HCT116 (cell line): ENCODE measurements at regions not wholly inside any gene's neighbourhood (a gene's known extent, or its start where the extent isn't known, plus 50 kb on each side); places are given as distances from the start of the nearest gene placed in this dataset.

ENCODE experiments used
- ATAC-seq: fragments of 200-7000 bp; cut with Tn5 transposase; 2 replicates; pipeline ENCODE4 v1.9.1; 2020; ENCODE audit warnings: mild to moderate bottlenecking, moderate library complexity
- BruUV-seq: library from RNA; stranded (reverse); fragments of 400-500 nt; replicated peaks from 2 replicates; lab custom pipeline; 2021; lab: Mats Ljungman, UMichigan
- CTCF ChIA-PET: fragments of 300-600 bp; sonication (Branson Sonifier 250); formaldehyde crosslinking; loops from one replicate; lab custom pipeline; 2021; ENCODE audit warnings: antibody characterized with exemption; lab: Charles Lee
- POLR2A ChIA-PET: fragments of 300-600, 350-600 bp; sonication (Branson Sonifier 250); formaldehyde crosslinking; loops from one replicate; lab custom pipeline; 2021; ENCODE audit warnings: antibody characterized with exemption; lab: Charles Lee
- RAD21 ChIA-PET, 2 experiments: fragments of 300-600 bp; sonication (Branson Sonifier 250); formaldehyde crosslinking; loops; one replicate each; lab custom pipeline; 2023; ENCODE audit warnings: low total read pairs in 2 of 2; ENCODE audit not compliant: uncharacterized antibody in 2 of 2, unreplicated experiment in 2 of 2, low non-redundant PET in 1 of 2; lab: Charles Lee
- DNase-seq: peaks from one replicate; pipeline ENCODE4 v3.0.0-alpha.2; 2010; ENCODE audit warnings: low read depth, low spot score
- H2AFZ ChIP-seq: fragments of 200-600 bp; shearing (Covaris generic), sonication (generic); 2 replicates; pipeline ENCODE4 v1.6.1; 2017; ENCODE audit warnings: low read depth, mixed run types, mixed read lengths, antibody characterized with exemption, low read length; ENCODE audit not compliant: poor library complexity, severe bottlenecking
- H3K27ac ChIP-seq: 2 replicates; pipeline ENCODE4 v1.5.1; 2012; ENCODE audit warnings: low read depth, low read length
- H3K27me3 ChIP-seq: fragments of 200-600 bp; sonication (generic); 2 replicates; pipeline ENCODE4 v1.6.1; 2016; ENCODE audit warnings: mixed run types, low read length, mixed read lengths; ENCODE audit not compliant: insufficient read depth
- H3K36me3 ChIP-seq, 2 experiments: fragments of 200-500 bp in 1 of 2; fragments of 200-600 bp in 1 of 2; sonication (Bioruptor generic) in 1 of 2; sonication (generic) in 1 of 2; 2 replicates each; pipeline versions ENCODE4 v1.5.1 to v1.6.1; 2014 to 2016; ENCODE audit warnings: low read length in 2 of 2, inconsistent platforms in 1 of 2, mixed read lengths in 1 of 2, mixed run types in 1 of 2; ENCODE audit not compliant: insufficient read depth in 2 of 2, control insufficient read depth in 1 of 2
- H3K4me1 ChIP-seq, 2 experiments: fragments of 200-600 bp in 1 of 2; sonication (generic) in 1 of 2; 2 replicates each; pipeline versions ENCODE4 v1.5.1 to v1.6.1; 2012 to 2017; ENCODE audit warnings: low read length in 2 of 2, inconsistent platforms in 1 of 2, mild to moderate bottlenecking in 1 of 2, mixed read lengths in 1 of 2, mixed run types in 1 of 2, moderate library complexity in 1 of 2; ENCODE audit not compliant: insufficient read depth in 2 of 2, control insufficient read depth in 1 of 2
- H3K4me2 ChIP-seq: fragments of 200-600 bp; sonication (generic); 2 replicates; pipeline ENCODE4 v1.6.1; 2017; ENCODE audit warnings: mixed run types, low read length, mixed read lengths
- H3K4me3 ChIP-seq, 2 experiments: fragments of 200-600 bp in 1 of 2; sonication (generic) in 1 of 2; replicated peaks in 1 of 2; 2 replicates each; pipeline ENCODE4 v1.5.1; 2011 to 2016; ENCODE audit warnings: low read length in 2 of 2, control low read depth in 1 of 2, low read depth in 1 of 2, mild to moderate bottlenecking in 1 of 2, mixed read lengths in 1 of 2, mixed run types in 1 of 2
- H3K79me2 ChIP-seq: fragments of 200-600 bp; sonication (generic); 2 replicates; pipeline ENCODE4 v1.6.1; 2017; ENCODE audit warnings: mild to moderate bottlenecking, mixed run types, low read length, moderate library complexity, mixed read lengths; ENCODE audit not compliant: insufficient read depth
- H3K9ac ChIP-seq: fragments of 200-600 bp; sonication (generic); 2 replicates; pipeline ENCODE4 v1.6.1; 2016; ENCODE audit warnings: low read length, mixed read lengths
- H3K9me2 ChIP-seq: fragments of 200-600 bp; sonication (generic), shearing (Covaris generic); 2 replicates; pipeline ENCODE4 v1.6.1; 2017; ENCODE audit warnings: mixed run types, mild to moderate bottlenecking, moderate library complexity; ENCODE audit not compliant: insufficient read depth
- H3K9me3 ChIP-seq, 2 experiments: fragments of 200-500 bp in 1 of 2; fragments of 200-600 bp in 1 of 2; sonication (Bioruptor generic) in 1 of 2; sonication (generic) in 1 of 2; 2 replicates each; pipeline ENCODE4 v1.6.1; 2014 to 2017; ENCODE audit warnings: low read length in 2 of 2, mixed read lengths in 2 of 2, inconsistent platforms in 1 of 2, low read depth in 1 of 2, mild to moderate bottlenecking in 1 of 2, mixed run types in 1 of 2, moderate library complexity in 1 of 2; ENCODE audit not compliant: control insufficient read depth in 1 of 2, insufficient read depth in 1 of 2
- H4K20me1 ChIP-seq: fragments of 200-600 bp; sonication (generic), shearing (Covaris generic); 2 replicates; pipeline ENCODE4 v1.6.1; 2017; ENCODE audit warnings: mixed run types, mild to moderate bottlenecking, moderate library complexity; ENCODE audit not compliant: insufficient read depth
- ATF3 ChIP-seq: IDR thresholded peaks from 2 replicates; pipeline ENCODE4 v1.6.1; 2012
- CBX3 ChIP-seq: IDR thresholded peaks from 2 replicates; pipeline ENCODE4 v1.6.1; 2012; ENCODE audit warnings: low read depth
- CEBPB ChIP-seq: IDR thresholded peaks from 2 replicates; pipeline ENCODE4 v1.6.1; 2012; ENCODE audit warnings: low read depth
- CTCF ChIP-seq, 3 experiments: fragments of 200-600 bp in 1 of 3; sonication (generic) in 1 of 3; IDR thresholded peaks in 2 of 3; conservative IDR thresholded peaks in 1 of 3; 2 replicates each; pipeline ENCODE4 v1.5.1; 2012 to 2017; ENCODE audit warnings: low read depth in 2 of 3, low read length in 2 of 3, antibody characterized with exemption in 1 of 3, borderline replicate concordance in 1 of 3, control low read depth in 1 of 3, mild to moderate bottlenecking in 1 of 3, mixed read lengths in 1 of 3, mixed run types in 1 of 3, moderate library complexity in 1 of 3; ENCODE audit not compliant: insufficient read depth in 1 of 3
- ELF1 ChIP-seq: IDR thresholded peaks from 2 replicates; pipeline ENCODE4 v1.6.1; 2012; ENCODE audit warnings: low read depth, borderline replicate concordance
- EZH2 ChIP-seq: fragments of 200-600 bp; sonication (generic); IDR thresholded peaks from 2 replicates; pipeline ENCODE4 v1.6.1; 2017; ENCODE audit warnings: antibody characterized with exemption, mixed run types
- EZH2phosphoT487 ChIP-seq: fragments of 200-600 bp; IDR thresholded peaks from 2 replicates; pipeline ENCODE4 v1.6.1; 2018; ENCODE audit warnings: antibody characterized with exemption, borderline replicate concordance
- FOSL1 ChIP-seq: IDR thresholded peaks from 2 replicates; pipeline ENCODE4 v1.6.1; 2012; ENCODE audit warnings: low read depth
- JUND ChIP-seq: IDR thresholded peaks from 2 replicates; pipeline ENCODE4 v1.6.1; 2012
- POLR2A ChIP-seq: IDR thresholded peaks from 2 replicates; pipeline ENCODE4 v1.7.0; 2011; ENCODE audit warnings: borderline replicate concordance; ENCODE audit not compliant: insufficient read depth, insufficient read length; ENCODE audit errors: extremely low read depth
- POLR2AphosphoS5 ChIP-seq: IDR thresholded peaks from 2 replicates; pipeline ENCODE4 v1.6.1; 2011; ENCODE audit warnings: mild to moderate bottlenecking, low read depth, low read length, moderate library complexity
- SIN3A ChIP-seq: IDR thresholded peaks from 2 replicates; pipeline ENCODE4 v1.6.1; 2012; ENCODE audit warnings: low read depth
- SRF ChIP-seq: IDR thresholded peaks from 2 replicates; pipeline ENCODE4 v1.6.1; 2012; ENCODE audit warnings: low read depth
- TCF7L2 ChIP-seq: IDR thresholded peaks from 2 replicates; pipeline ENCODE4 v1.7.0; 2011; ENCODE audit warnings: borderline replicate concordance, inconsistent platforms; ENCODE audit not compliant: insufficient read depth, insufficient read length; ENCODE audit errors: extremely low read depth
- YY1 ChIP-seq: IDR thresholded peaks from 2 replicates; pipeline ENCODE4 v1.6.1; 2011; ENCODE audit warnings: low read length, low read depth, moderate library complexity, mild to moderate bottlenecking; ENCODE audit not compliant: insufficient replicate concordance; ENCODE audit errors: extremely low read depth
- ZFX ChIP-seq: fragments of 450-650 bp; IDR thresholded peaks from 2 replicates; pipeline ENCODE4 v1.6.1; 2017
- ZNF274 ChIP-seq: fragments of 200-500 bp; sonication (Bioruptor generic); IDR thresholded peaks from 2 replicates; pipeline ENCODE4 v1.6.1; 2014; ENCODE audit warnings: mild to moderate bottlenecking, low read depth, low read length, inconsistent platforms
- intact Hi-C: fragments of 100-400 bp; cut with micrococcal nuclease; formaldehyde crosslinking; loops from 2 replicates; pipeline ENCODE4 v1.10.0; 2022
- TF ChIP-seq, protein P1 (sequence below): IDR thresholded peaks from 2 replicates; pipeline ENCODE4 v1.6.1; 2012; ENCODE audit warnings: low read depth
- TF ChIP-seq, protein P2 (sequence below): IDR thresholded peaks from 2 replicates; pipeline ENCODE4 v1.6.1; 2012

GRCh38 chr13:87614276-87614675 lies 56.9 kb upstream of the SLITRK5 start:
- Histone ChIP-seq H3K9me3 (no peaks in the 10 kb centered on the region), H3K79me2 (no peaks in the 10 kb centered on the region), H3K9ac (no peak overlapping the region), H3K4me2 (no peak overlapping the region), H3K27me3 (no peaks in the 10 kb centered on the region), H3K27ac (no peak overlapping the region), H3K36me3 (no peaks in the 10 kb centered on the region), H3K9me2 (no peaks in the 10 kb centered on the region), H3K4me3 (no peak overlapping the region), H3K4me1 (no peaks in the 10 kb centered on the region), H2AFZ (no peak overlapping the region), H4K20me1 (no peaks in the 10 kb centered on the region)
- POLR2A ChIA-PET, result no interaction called here
- RAD21 ChIA-PET, result no interaction called here
- DNase-seq, result no peak
- no peak for TF ChIP-seq ELF1
- TF ChIP-seq CTCF (IDR thresholded peaks at IDR 0.05 in 2 of 3, conservative IDR thresholded peaks at IDR 0.05 in 1 of 3; ENCODE audit: borderline replicate concordance in 1 of 3, insufficient read depth in 1 of 3, low read depth in 2 of 3, low read length in 2 of 3), result no peak
- no peak for TF ChIP-seq POLR2AphosphoS5
- no peak for TF ChIP-seq CBX3
- TF ChIP-seq EZH2phosphoT487, result no peak
- no peak for TF ChIP-seq ZNF274
- TF ChIP-seq SIN3A, result no peak
- TF ChIP-seq JUND, result no peak
- no peak for TF ChIP-seq TCF7L2
- TF ChIP-seq ZFX, result no peak
- TF ChIP-seq SRF, result no peak
- TF ChIP-seq FOSL1, result no peak
- TF ChIP-seq YY1, result no peak
- no peak for TF ChIP-seq EZH2
- TF ChIP-seq, protein P1, sequence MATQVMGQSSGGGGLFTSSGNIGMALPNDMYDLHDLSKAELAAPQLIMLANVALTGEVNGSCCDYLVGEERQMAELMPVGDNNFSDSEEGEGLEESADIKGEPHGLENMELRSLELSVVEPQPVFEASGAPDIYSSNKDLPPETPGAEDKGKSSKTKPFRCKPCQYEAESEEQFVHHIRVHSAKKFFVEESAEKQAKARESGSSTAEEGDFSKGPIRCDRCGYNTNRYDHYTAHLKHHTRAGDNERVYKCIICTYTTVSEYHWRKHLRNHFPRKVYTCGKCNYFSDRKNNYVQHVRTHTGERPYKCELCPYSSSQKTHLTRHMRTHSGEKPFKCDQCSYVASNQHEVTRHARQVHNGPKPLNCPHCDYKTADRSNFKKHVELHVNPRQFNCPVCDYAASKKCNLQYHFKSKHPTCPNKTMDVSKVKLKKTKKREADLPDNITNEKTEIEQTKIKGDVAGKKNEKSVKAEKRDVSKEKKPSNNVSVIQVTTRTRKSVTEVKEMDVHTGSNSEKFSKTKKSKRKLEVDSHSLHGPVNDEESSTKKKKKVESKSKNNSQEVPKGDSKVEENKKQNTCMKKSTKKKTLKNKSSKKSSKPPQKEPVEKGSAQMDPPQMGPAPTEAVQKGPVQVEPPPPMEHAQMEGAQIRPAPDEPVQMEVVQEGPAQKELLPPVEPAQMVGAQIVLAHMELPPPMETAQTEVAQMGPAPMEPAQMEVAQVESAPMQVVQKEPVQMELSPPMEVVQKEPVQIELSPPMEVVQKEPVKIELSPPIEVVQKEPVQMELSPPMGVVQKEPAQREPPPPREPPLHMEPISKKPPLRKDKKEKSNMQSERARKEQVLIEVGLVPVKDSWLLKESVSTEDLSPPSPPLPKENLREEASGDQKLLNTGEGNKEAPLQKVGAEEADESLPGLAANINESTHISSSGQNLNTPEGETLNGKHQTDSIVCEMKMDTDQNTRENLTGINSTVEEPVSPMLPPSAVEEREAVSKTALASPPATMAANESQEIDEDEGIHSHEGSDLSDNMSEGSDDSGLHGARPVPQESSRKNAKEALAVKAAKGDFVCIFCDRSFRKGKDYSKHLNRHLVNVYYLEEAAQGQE, result no peak
- TF ChIP-seq, protein P2, sequence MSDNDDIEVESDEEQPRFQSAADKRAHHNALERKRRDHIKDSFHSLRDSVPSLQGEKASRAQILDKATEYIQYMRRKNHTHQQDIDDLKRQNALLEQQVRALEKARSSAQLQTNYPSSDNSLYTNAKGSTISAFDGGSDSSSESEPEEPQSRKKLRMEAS, result no peak
- no peak for TF ChIP-seq CEBPB
- TF ChIP-seq POLR2A, result no peak
- no peak for TF ChIP-seq ATF3
- no TSS peak for BruUV-seq
- intact Hi-C loops, result no loop called here
- CTCF ChIA-PET, result no interaction called here
- no peak for ATAC-seq
